Activated naive CD4-positive, alpha-beta T cell treated with anti-CD3 and anti-CD28 coated beads for 36 hours (primary cell): ENCODE measurements at regions not wholly inside any gene's neighbourhood (a gene's known extent, or its start where the extent isn't known, plus 50 kb on each side); places are given as distances from the start of the nearest gene placed in this dataset.

Experiments
- CTCF ChIA-PET: fragments of 350-600 bp; sonication (Branson Sonifier 250); formaldehyde crosslinking; loops from one replicate; lab custom pipeline; 2021; ENCODE audit warnings: antibody characterized with exemption; lab: Charles Lee
- DNase-seq: peaks from one replicate; pipeline ENCODE4 v3.0.0-alpha.2; 2020
- H3K27ac Mint-ChIP-seq: one replicate; pipeline ENCODE4 v1.8.0; 2021; ENCODE audit warnings: mild to moderate bottlenecking, mixed read lengths
- H3K27me3 Mint-ChIP-seq: one replicate; pipeline ENCODE4 v1.8.0; 2021; ENCODE audit warnings: low read depth, mixed read lengths
- H3K36me3 Mint-ChIP-seq: one replicate; pipeline ENCODE4 v1.8.0; 2021; ENCODE audit warnings: low read depth, mixed read lengths
- H3K4me1 Mint-ChIP-seq: one replicate; pipeline ENCODE4 v1.8.0; 2021; ENCODE audit warnings: low read depth, mixed read lengths
- H3K4me3 Mint-ChIP-seq: one replicate; pipeline ENCODE4 v1.8.0; 2021; ENCODE audit warnings: mild to moderate bottlenecking, moderate library complexity, mixed read lengths
- H3K9me3 Mint-ChIP-seq: one replicate; pipeline ENCODE4 v1.8.0; 2021; ENCODE audit warnings: mixed read lengths
- intact Hi-C: fragments of 100-400 bp; cut with micrococcal nuclease; formaldehyde crosslinking; loops from one replicate; pipeline ENCODE4 v1.15.1; 2023

GRCh38 chr10:35728341-35728740, 86.2 kb upstream of the FZD8 start:
- CTCF ChIA-PET, result no interaction called here
- DNase-seq, result no peak
- no peaks in the 10 kb centered on the region for H3K4me1 Mint-ChIP-seq
- peaks cover 2% of the 10 kb centered on the region for H3K9me3 Mint-ChIP-seq
- H3K27me3 Mint-ChIP-seq, result peaks cover 3% of the 10 kb centered on the region
- no peaks in the 10 kb centered on the region for H3K36me3 Mint-ChIP-seq
- intact Hi-C loops, result no loop called here
- no peak overlapping the region for H3K27ac Mint-ChIP-seq
- H3K4me3 Mint-ChIP-seq, result no peak overlapping the region

GRCh38 chr10:35726846-35727245, 84.8 kb upstream of the FZD8 start:
- Mint-ChIP-seq H3K27me3 (peaks cover 5% of the 10 kb centered on the region), H3K27ac (no peak overlapping the region), H3K9me3 (peaks cover 2% of the 10 kb centered on the region), H3K4me3 (no peak overlapping the region), H3K36me3 (no peaks in the 10 kb centered on the region), H3K4me1 (no peaks in the 10 kb centered on the region)
- CTCF ChIA-PET, result no interaction called here
- intact Hi-C loops, result no loop called here
- no peak for DNase-seq

- no peak for DNase-seq
- CTCF ChIA-PET, result no interaction called here
- intact Hi-C loops, result no loop called here
Observed at GRCh38 chr10:35723992-35724391, 81.9 kb upstream of the FZD8 start.

GRCh38 chr10:35723059-35723458, 81.0 kb upstream of the FZD8 start:
- no peak overlapping the region for H3K4me3 Mint-ChIP-seq
- intact Hi-C loops, result no loop called here
- no peak for DNase-seq
- CTCF ChIA-PET, result no interaction called here
- peaks cover under 1% of the 10 kb centered on the region for H3K9me3 Mint-ChIP-seq
- no peaks in the 10 kb centered on the region for H3K4me1 Mint-ChIP-seq
- no peaks in the 10 kb centered on the region for H3K36me3 Mint-ChIP-seq
- peaks cover 5% of the 10 kb centered on the region for H3K27me3 Mint-ChIP-seq
- H3K27ac Mint-ChIP-seq, result no peak overlapping the region

More at GRCh38 chr10:35723992-35724391, 81.9 kb upstream of the FZD8 start:
- no peak overlapping the region for H3K27ac Mint-ChIP-seq
- H3K27me3 Mint-ChIP-seq, result peaks cover 5% of the 10 kb centered on the region
- no peak overlapping the region for H3K4me3 Mint-ChIP-seq
- H3K36me3 Mint-ChIP-seq, result no peaks in the 10 kb centered on the region
- no peaks in the 10 kb centered on the region for H3K4me1 Mint-ChIP-seq
- peaks cover 2% of the 10 kb centered on the region for H3K9me3 Mint-ChIP-seq

DNA sequence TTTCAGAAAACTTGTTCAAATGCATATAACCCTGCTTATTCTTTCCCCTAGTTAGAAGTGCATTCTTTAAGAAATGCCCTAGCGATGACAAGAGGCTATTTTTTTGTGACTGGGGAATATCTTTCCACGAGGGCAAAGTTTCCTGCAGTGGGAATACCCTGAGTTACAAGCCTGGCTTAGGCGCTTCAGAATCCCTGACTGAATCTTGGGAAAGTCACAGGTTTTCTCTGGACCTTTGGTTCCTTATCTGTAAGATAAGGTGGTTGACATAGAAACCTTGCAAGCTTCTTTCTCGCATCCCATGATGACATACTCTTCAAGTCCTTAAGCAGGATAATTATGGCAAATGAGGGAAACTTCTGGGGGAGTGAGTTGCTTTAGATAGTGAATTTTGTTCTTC, 80.5 kb upstream of the FZD8 start:
- CTCF ChIA-PET, result interaction anchor here (0.7 kb wide), 1 partner anchor 73 kb away, joined by 5 read pairs; no protein-coding TSS in a partner anchor
- H3K27ac Mint-ChIP-seq, result no peak overlapping the region
- no peaks in the 10 kb centered on the region for H3K9me3 Mint-ChIP-seq
- no peaks in the 10 kb centered on the region for H3K36me3 Mint-ChIP-seq
- H3K4me1 Mint-ChIP-seq, result no peaks in the 10 kb centered on the region
- intact Hi-C loops, result no loop called here
- no peak for DNase-seq
- H3K27me3 Mint-ChIP-seq, result peaks cover 5% of the 10 kb centered on the region
- no peak overlapping the region for H3K4me3 Mint-ChIP-seq

GRCh38 chr10:35722226-35722625, 80.1 kb upstream of the FZD8 start:
- Mint-ChIP-seq H3K36me3 (no peaks in the 10 kb centered on the region), H3K27ac (no peak overlapping the region), H3K27me3 (peaks cover 4% of the 10 kb centered on the region), H3K4me3 (no peak overlapping the region), H3K4me1 (no peaks in the 10 kb centered on the region), H3K9me3 (no peaks in the 10 kb centered on the region)
- intact Hi-C loops, result no loop called here
- DNase-seq, result no peak
- CTCF ChIA-PET, result interaction anchor here (0.7 kb wide), 1 partner anchor 73 kb away, joined by 5 read pairs; no protein-coding TSS in a partner anchor

- DNase-seq, result no peak
- Mint-ChIP-seq H3K9me3 (no peaks in the 10 kb centered on the region), H3K4me3 (no peak overlapping the region), H3K4me1 (no peaks in the 10 kb centered on the region), H3K27ac (no peak overlapping the region), H3K36me3 (no peaks in the 10 kb centered on the region), H3K27me3 (peaks cover 3% of the 10 kb centered on the region)
- intact Hi-C loops, result no loop called here
- CTCF ChIA-PET, result no interaction called here
Observed at GRCh38 chr10:35720366-35720765, 78.3 kb upstream of the FZD8 start.

GRCh38 chr10:35716776-35717175, 74.7 kb upstream of the FZD8 start:
- Mint-ChIP-seq H3K36me3 (no peaks in the 10 kb centered on the region), H3K4me1 (no peaks in the 10 kb centered on the region), H3K4me3 (no peak overlapping the region), H3K9me3 (no peaks in the 10 kb centered on the region), H3K27ac (no peak overlapping the region), H3K27me3 (peaks cover 6% of the 10 kb centered on the region)
- no peak for DNase-seq
- intact Hi-C loops, result no loop called here
- CTCF ChIA-PET, result no interaction called here

GRCh38 chr10:35712486-35712885, 70.4 kb upstream of the FZD8 start:
- no peaks in the 10 kb centered on the region for H3K4me1 Mint-ChIP-seq
- no peak for DNase-seq
- H3K4me3 Mint-ChIP-seq, result no peak overlapping the region
- no peaks in the 10 kb centered on the region for H3K36me3 Mint-ChIP-seq
- intact Hi-C loops, result no loop called here
- no peak overlapping the region for H3K27ac Mint-ChIP-seq
- H3K27me3 Mint-ChIP-seq, result peaks cover 20% of the 10 kb centered on the region
- peaks cover 4% of the 10 kb centered on the region for H3K9me3 Mint-ChIP-seq
- CTCF ChIA-PET, result interaction anchor here (1.0 kb wide), 1 partner anchor 13 kb away, joined by 3 read pairs; no protein-coding TSS in a partner anchor

DNA sequence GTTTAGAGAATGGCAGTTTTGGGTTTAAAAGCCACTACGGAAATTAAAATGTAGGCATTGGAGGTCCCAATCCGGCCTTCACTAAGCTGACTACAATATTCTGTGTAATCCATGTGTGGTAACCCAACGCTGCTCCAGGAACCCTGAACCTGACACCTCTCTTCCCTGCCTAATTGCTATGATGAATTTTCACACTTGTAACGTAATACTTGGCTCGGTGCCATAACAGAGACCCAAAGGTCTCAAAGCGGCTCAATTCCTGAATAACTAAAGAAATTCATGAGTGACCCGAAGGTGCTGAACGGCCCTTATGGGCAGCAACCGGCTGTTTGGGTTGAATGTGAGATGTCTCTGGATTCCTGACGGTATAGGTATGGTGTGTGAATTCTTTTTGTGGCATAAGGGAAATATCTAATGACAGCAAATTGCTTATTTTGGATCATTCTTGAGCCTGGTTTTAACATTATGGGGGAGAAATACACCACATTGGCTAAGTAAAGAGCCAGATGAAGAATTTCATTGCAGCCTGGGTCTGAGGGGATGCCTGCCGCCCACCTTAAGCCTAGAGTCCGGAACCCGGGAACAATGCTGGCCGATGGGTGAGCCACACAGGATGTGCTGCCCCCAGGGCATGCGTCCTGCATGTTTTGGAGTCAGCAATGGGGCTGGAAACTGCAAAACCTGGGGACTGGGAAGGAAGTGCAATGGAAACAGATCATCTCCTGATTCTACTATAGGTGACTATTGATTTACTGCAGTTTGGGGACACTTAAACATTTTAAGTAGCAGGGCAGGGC, 69.7 kb upstream of the FZD8 start:
- peaks cover 4% of the 10 kb centered on the region for H3K9me3 Mint-ChIP-seq
- no peak overlapping the region for H3K4me3 Mint-ChIP-seq
- intact Hi-C loops, result no loop called here
- H3K36me3 Mint-ChIP-seq, result no peaks in the 10 kb centered on the region
- H3K27me3 Mint-ChIP-seq, result peaks cover 20% of the 10 kb centered on the region
- no peak overlapping the region for H3K27ac Mint-ChIP-seq
- no peaks in the 10 kb centered on the region for H3K4me1 Mint-ChIP-seq
- DNase-seq, result no peak
- CTCF ChIA-PET, result interaction anchor here (1.0 kb wide), 1 partner anchor 14 kb away, joined by 3 read pairs; no protein-coding TSS in a partner anchor

- DNase-seq, result no peak
- peaks cover 20% of the 10 kb centered on the region for H3K27me3 Mint-ChIP-seq
- H3K9me3 Mint-ChIP-seq, result peaks cover 4% of the 10 kb centered on the region
- H3K27ac Mint-ChIP-seq, result no peak overlapping the region
- H3K4me3 Mint-ChIP-seq, result no peak overlapping the region
- no peaks in the 10 kb centered on the region for H3K4me1 Mint-ChIP-seq
- H3K36me3 Mint-ChIP-seq, result no peaks in the 10 kb centered on the region
- intact Hi-C loops, result no loop called here
- CTCF ChIA-PET, result no interaction called here
Observed at GRCh38 chr10:35707642-35708425, 65.7 kb upstream of the FZD8 start.

- Mint-ChIP-seq H3K4me3 (no peak overlapping the region), H3K9me3 (peaks cover 4% of the 10 kb centered on the region), H3K27ac (no peak overlapping the region), H3K27me3 (peaks cover 14% of the 10 kb centered on the region), H3K36me3 (no peaks in the 10 kb centered on the region), H3K4me1 (no peaks in the 10 kb centered on the region)
- no peak for DNase-seq
- intact Hi-C loops, result no loop called here
- CTCF ChIA-PET, result no interaction called here
Observed at GRCh38 chr10:35706959-35707358, 64.9 kb upstream of the FZD8 start.
